Fibroblast of upper back skin (primary cell): ENCODE measurements at regions not wholly inside any gene's neighbourhood (a gene's known extent, or its start where the extent isn't known, plus 50 kb on each side); places are given as distances from the start of the nearest gene placed in this dataset.

Source experiments
- DNase-seq: peaks from one replicate; pipeline ENCODE4 v3.0.0-alpha.2; 2013

- no peak for DNase-seq
Observed at GRCh38 chr17:73785958-73786743, 141.9 kb upstream of the SDK2 start.

GRCh38 chr17:73787076-73788059, 143.1 kb upstream of the SDK2 start:
- DNase-seq, result no peak

GRCh38 chr17:73788111-73788510, 143.9 kb upstream of the SDK2 start:
- DNase-seq, result peak; percentile 14

- DNase-seq, result no peak
Observed at GRCh38 chr17:73791121-73791520, 146.9 kb upstream of the SDK2 start.

GRCh38 chr17:73791631-73792030, 147.4 kb upstream of the SDK2 start:
- DNase-seq, result no peak

GRCh38 chr17:73792994-73793393, 148.7 kb upstream of the SDK2 start:
- no peak for DNase-seq

- DNase-seq, result no peak
Observed at GRCh38 chr17:73794336-73794735, 150.1 kb upstream of the SDK2 start.

- DNase-seq, result no peak
Observed at GRCh38 chr17:73795730-73796129, 151.5 kb upstream of the SDK2 start.

- DNase-seq, result no peak
Observed at GRCh38 chr17:73797594-73798110, 153.4 kb upstream of the SDK2 start.

- DNase-seq, result peak; percentile 100
Observed at GRCh38 chr17:73798111-73798748, 154.0 kb upstream of the SDK2 start.

- no peak for DNase-seq
Observed at GRCh38 chr17:73799096-73799495, 154.9 kb upstream of the SDK2 start.

GRCh38 chr17:73799781-73800627, 155.8 kb upstream of the SDK2 start:
- DNase-seq, result no peak

GRCh38 chr17:73800893-73801292, 156.6 kb upstream of the SDK2 start:
- no peak for DNase-seq

- no peak for DNase-seq
Observed at GRCh38 chr17:73801455-73802100, 157.3 kb upstream of the SDK2 start.

- DNase-seq, result no peak
Observed at GRCh38 chr17:73802314-73802713, 158.1 kb upstream of the SDK2 start.

GRCh38 chr17:73802871-73803270, 158.6 kb upstream of the SDK2 start:
- no peak for DNase-seq

- DNase-seq, result no peak
Observed at GRCh38 chr17:73803964-73804435, 159.8 kb upstream of the SDK2 start.

- DNase-seq, result no peak
Observed at GRCh38 chr17:73806768-73807167, 162.5 kb upstream of the SDK2 start.

- no peak for DNase-seq
Observed at GRCh38 chr17:73813201-73813600, 169.0 kb upstream of the SDK2 start.

- DNase-seq, result no peak
Observed at GRCh38 chr17:73814075-73814474, 169.8 kb upstream of the SDK2 start.

GRCh38 chr17:73815474-73815873, 171.2 kb upstream of the SDK2 start:
- no peak for DNase-seq
